Mucosa of descending colon (tissue), 3 donors: ENCODE measurements at regions not wholly inside any gene's neighbourhood (a gene's known extent, or its start where the extent isn't known, plus 50 kb on each side); places are given as distances from the start of the nearest gene placed in this dataset.
"Not testable (repeated sequence)": the region's sequence is repeated elsewhere in the genome, so short reads cannot be mapped to it uniquely, and the experiment has no call there.

ENCODE experiments used
- ATAC-seq: fragments of 200-7000 bp; cut with Tn5 transposase; one replicate; pipeline ENCODE4 v1.9.1; 2020; ENCODE audit warnings: mild to moderate bottlenecking, moderate library complexity
- DNase-seq, 3 donors: peaks; one replicate each; pipeline ENCODE4 v3.0.0-alpha.2; 2020
- H3K36me3 ChIP-seq: fragments of 200-600 bp; one replicate; pipeline ENCODE4 v1.8.0; 2021; ENCODE audit warnings: low read depth, mild to moderate bottlenecking
- H3K4me1 ChIP-seq: fragments of 200-600 bp; one replicate; pipeline ENCODE4 v1.8.0; 2021; ENCODE audit warnings: low read depth, mild to moderate bottlenecking
- H3K4me3 ChIP-seq: fragments of 200-600 bp; one replicate; pipeline ENCODE4 v1.8.0; 2021; ENCODE audit warnings: mild to moderate bottlenecking
- H3K9me3 ChIP-seq: fragments of 200-600 bp; one replicate; pipeline ENCODE4 v1.8.0; 2021; ENCODE audit warnings: mild to moderate bottlenecking
- intact Hi-C, 2 donors: fragments of 100-400 bp; cut with DNase I in 1 of 2; cut with micrococcal nuclease in 1 of 2; formaldehyde crosslinking; loops; one replicate each; pipeline versions ENCODE4 v1.11.0 to v1.11.1; 2022; cut with DNase I, micrococcal nuclease
- donor health status: DM: no; HTN: no; CAD: no; lungs with moderate emphysema.
- donor health status: DM: no; HTN: no; CAD: no.
- donor health status: DM: no; HTN: yes; CAD: no.

DNA sequence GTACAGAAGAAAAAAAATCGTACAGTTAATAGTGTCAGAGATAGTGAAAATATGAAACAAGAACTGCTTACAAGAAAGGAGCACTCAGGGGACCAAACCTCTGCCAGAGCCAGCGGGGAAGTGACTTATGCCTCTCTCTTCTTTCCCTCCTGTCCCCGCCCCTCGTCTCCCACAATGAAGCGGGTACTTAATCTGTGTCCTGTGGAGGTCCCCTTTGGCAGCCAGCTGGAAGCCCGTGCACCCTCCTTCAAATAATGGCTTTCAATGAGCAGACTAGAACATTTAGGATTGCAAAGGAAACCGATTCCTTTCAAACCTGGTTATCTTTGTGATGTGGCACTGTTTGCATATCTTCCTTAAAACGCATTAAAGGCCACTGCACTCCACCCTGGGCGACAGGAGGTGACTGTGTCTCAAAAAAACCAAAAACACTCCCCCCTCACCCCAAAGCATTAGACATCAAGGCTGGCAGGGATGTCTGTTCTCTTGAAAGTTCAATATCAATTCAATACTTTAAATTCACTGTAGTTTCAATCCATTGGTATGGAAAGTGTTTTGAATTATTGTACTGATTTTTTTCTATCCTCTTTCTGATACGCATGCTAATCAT is 51.7 kb downstream of the PPIAL4C start:
- H3K36me3 ChIP-seq, H3K4me3 ChIP-seq, H3K4me1 ChIP-seq, ATAC-seq, intact Hi-C loops, H3K9me3 ChIP-seq: not testable (repeated sequence)
- peak in 1 of 3 donors; percentile 45 for DNase-seq

DNA sequence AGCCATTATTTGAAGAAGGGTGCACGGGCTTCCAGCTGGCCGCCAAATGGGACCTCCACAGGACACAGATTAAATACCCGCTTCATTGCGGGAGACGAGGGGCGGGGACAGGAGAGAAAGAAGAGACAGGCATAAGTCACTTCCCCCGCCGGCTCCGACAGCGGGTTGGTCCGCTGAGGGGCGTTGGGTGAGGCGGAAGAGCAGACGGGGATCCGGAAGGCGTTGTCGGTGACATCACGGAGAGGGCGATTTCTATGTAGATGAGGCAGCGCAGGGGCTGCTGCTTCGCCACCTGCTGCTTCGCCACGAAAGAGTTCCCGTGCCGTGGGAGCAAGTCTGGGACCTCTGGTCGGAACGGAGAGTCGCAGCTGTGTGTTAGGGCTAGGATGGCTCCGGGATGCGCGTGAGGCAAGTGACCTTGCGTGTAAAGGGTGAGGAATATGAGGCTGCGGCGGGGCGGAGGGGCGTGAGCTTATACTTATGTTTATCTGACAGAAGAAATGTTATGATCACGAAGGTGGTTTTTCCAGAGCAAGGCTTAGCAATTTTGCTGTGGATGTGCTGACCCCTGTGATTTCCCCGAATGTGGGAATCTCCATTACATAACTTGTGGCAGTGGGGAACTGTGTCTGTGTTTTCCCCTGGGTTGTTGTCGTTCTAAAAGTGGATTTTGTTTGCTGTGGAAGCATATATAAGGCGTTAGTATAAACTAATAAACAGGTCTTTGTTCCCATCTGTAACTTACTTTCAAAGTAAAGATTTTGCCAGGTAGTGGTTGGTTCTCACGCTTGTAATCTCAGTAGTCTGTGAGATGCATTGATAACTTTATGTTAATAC is 52.9 kb downstream of the PPIAL4C start:
- DNase-seq (peak; percentile 93 to 97 (median 94)), ATAC-seq (peak; percentile 92)
- H3K4me1 ChIP-seq, H3K36me3 ChIP-seq, H3K9me3 ChIP-seq, intact Hi-C loops: not testable (repeated sequence)
- H3K4me3 ChIP-seq: peak overlapping the region; percentile 28

DNA sequence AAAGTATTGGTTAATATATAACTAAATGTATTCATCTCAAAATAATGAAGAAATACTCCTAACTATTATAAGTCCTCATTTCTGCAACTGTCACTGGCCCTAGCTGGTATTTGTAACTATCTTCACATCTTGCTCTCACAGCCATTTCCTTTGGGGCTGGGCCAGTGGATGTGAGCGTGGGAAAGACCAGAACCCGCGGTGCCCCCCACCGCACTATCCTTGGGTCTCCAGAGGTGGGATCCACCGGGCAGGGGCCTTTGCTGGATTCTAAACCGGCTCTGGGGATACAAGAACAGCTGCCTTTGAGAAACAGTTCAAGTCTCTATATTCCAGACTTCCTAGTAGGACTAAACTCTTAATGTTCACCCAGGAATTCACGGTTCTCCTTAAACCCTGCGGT is 54.8 kb downstream of the PPIAL4C start:
- intact Hi-C loops, H3K36me3 ChIP-seq, ATAC-seq: not testable (repeated sequence)

DNA sequence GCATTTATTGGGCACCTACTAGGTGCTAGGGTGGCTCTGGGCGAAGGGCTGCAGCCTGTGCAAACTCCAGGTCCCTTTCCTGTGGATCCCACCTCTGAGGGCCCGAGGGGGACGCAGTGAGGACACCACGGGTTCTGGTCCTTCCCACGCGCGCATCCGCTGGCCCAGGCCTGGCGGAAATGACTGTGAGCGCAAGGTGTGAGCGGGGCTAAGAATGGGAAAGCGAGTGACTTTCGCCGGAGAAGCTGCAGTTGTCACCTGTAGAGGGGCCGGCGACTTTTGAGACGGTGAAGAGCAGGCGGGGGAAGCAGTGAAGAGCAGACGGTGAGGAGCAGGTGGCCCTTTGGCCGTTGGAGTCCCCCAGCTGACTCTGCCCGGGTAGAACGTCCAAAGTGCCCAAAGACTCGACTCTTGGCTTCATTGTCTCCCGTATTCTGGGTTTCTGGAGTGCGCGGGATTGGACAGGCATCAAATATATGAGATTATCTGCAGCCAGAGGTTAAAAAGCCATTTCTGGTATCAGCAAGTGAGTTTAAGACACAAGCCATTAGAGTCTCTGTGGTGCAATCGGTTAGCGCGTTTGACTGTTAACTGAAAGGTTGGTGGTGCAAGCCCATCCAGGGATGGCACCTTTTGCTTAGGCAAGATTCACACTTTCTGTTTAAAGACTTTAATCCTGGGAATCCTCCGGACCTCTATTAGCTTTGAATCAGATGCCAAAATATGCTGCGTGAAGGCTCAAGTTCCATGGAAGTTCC is 55.4 kb downstream of the PPIAL4C start:
- H3K4me3 ChIP-seq, H3K4me1 ChIP-seq, intact Hi-C loops, H3K36me3 ChIP-seq, H3K9me3 ChIP-seq, ATAC-seq: not testable (repeated sequence)
- peak in 1 of 3 donors; percentile 55 for DNase-seq

More for the DNA sequence above, 54.8 kb downstream of the PPIAL4C start:
- DNase-seq, H3K4me3 ChIP-seq, H3K4me1 ChIP-seq, H3K9me3 ChIP-seq: not testable (repeated sequence)

DNA sequence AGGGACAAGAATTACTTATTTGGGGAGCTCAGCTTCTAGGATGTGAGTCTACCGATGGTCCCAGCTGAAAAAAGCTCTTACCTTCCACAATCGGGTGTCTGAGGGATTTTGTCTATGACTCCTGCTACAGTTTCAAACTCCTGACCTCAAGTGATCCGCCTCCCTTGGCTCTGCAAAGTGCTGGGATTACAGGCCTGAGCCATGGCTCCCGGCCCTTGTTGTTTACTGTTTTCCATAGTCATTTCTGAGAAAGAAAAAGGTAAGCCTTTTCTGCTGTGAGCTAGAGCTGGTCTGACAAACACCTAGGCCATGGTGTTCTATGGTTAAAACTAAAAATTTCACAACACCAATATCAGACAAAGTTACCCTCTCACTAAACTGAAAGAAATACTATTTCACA is 57.5 kb downstream of the PPIAL4C start:
- DNase-seq, H3K36me3 ChIP-seq, H3K9me3 ChIP-seq, H3K4me3 ChIP-seq, ATAC-seq, H3K4me1 ChIP-seq, intact Hi-C loops: not testable (repeated sequence)

DNA sequence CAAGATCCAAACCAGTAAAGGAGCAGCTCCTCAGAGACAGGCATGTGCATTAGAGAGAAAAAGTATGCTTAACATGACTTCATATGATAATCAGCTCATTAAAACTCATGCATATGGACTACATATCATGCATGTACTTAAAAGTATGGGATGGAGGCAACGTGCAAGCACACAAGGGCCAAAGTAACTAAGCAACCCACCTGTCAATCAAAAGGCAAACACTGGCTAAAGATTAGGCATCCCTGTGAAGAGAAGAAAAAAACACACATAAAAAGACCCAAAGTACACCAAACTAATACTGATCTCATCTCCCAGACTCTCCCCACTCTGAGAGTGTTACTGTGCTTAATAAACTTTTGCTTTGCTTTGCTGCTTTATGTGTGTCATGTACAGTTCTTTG is 61.2 kb downstream of the PPIAL4C start:
- H3K4me3 ChIP-seq, ATAC-seq, intact Hi-C loops: not testable (repeated sequence)

DNA sequence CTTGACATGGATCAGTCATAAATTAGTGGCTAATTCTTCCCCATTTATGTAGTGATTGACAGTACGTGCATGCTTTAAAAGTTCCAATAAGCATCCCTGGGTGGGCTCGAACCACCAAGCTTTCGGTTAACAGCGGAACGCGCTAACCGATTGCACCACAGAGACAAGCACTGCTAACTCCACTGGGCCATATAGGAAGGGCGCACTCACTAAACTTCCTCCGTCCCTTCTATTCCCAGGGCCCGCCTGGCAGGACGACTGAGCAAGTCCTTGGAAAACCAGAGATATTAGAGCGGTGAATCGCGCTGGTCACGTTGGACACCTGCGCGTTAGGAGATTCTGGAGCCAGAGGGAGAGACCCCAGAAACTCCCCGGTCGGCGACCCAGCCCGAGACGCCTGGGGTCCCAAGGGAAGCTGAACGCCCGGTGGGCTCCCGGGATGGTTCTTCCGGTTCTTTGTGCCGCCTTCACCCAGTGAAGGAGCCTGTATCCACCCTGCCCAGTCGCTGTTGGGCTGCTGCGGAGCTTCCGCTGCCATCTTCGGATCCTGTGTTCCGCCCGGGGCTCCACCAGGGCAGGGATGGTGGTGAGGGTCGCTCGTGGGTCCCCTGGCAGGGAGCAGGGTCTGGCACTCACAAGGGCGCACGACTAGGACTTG is 62.8 kb downstream of the PPIAL4C start:
- H3K9me3 ChIP-seq, intact Hi-C loops, H3K4me1 ChIP-seq, H3K36me3 ChIP-seq, H3K4me3 ChIP-seq: not testable (repeated sequence)
- ATAC-seq (peak; percentile 89), DNase-seq (peak; percentile 44 to 67 (median 49))

More for the DNA sequence above, 61.2 kb downstream of the PPIAL4C start:
- not testable (repeated sequence) for H3K9me3 ChIP-seq, H3K36me3 ChIP-seq, DNase-seq, H3K4me1 ChIP-seq

DNA sequence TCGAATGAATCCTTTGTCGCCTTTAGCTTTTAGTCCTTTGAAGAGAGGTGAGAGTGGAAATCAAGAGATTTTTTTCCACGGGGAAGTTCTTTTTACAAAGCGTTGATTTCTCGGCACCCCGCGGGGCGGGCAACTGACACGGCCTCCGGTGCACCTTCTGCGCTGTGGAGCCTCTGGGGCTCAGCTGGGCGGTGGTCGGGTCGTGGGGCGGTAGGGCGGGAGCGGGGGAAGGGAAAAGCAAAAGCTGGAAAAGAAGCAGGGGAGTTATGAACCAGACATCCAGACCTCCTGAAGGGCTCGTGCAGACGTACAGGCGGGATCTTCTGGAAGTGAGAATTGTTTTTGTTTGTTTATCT is 63.3 kb downstream of the PPIAL4C start:
- intact Hi-C loops, H3K9me3 ChIP-seq, H3K4me3 ChIP-seq, H3K4me1 ChIP-seq, H3K36me3 ChIP-seq: not testable (repeated sequence)
- DNase-seq (peak; percentile 33 to 65 (median 58)), ATAC-seq (peak; percentile 64)

DNA sequence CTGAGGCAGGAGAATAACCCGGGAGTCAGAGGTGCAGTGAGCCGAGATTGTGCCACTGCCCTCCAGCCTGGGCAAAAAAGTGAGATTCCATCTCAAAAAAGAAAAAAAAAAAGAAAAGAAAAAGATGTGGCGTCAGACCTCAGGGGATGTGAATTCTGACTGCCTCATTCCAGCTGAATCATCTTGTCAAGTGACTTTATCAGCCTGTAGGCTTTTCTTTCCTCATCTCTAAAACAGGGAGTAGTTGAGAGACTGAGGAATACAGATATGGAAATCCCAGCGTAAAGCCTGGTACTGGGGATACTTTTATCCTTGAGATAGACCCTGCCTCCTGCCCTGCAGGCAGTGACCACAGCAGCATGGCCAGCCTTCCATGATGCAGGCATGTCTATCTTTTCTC is 74.1 kb downstream of the PPIAL4C start:
- H3K4me3 ChIP-seq, H3K9me3 ChIP-seq, DNase-seq, intact Hi-C loops, H3K4me1 ChIP-seq, ATAC-seq, H3K36me3 ChIP-seq: not testable (repeated sequence)

DNA sequence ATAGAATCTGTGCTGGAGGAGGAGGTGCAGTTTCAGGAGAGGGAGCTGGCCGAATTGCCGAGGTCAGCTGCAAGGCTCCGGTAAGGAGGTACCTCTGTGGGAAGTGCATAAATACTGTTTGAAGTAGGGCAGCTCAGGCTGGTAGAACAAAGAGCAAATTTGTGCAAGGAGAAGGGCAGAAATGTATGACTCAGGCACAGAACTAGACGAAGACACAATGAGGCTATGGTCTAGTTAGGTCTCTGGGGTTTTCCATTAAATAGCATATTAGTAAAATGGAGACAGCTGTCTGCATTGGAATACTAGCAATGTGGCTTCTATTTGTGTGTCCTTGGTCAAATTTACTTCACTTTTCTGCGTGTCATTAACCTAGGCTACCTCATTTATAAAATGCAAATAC is 74.5 kb downstream of the PPIAL4C start:
- intact Hi-C loops, H3K4me1 ChIP-seq, H3K9me3 ChIP-seq, H3K4me3 ChIP-seq, DNase-seq, ATAC-seq, H3K36me3 ChIP-seq: not testable (repeated sequence)

DNA sequence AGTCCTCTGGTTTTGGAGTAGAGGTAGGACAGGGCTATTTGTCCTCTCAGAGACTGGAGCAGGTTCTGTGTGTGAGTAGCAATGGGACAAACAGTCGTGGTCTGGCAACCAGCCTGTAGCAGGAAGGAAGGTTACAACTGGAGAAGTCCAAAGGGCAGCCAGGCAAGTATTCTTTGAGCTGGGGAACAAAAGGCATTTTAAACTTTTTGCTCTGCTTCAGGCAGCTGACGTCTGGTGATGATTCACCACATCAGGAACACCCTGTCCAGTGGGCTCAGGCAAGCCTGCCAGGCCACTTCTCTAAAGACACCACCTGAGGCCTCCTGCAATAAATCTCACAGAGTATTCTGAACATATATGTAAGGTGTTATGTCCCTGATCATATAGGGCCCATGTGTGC is 81.0 kb downstream of the PPIAL4C start:
- H3K4me1 ChIP-seq, H3K36me3 ChIP-seq, intact Hi-C loops, H3K9me3 ChIP-seq, H3K4me3 ChIP-seq: not testable (repeated sequence)
- ATAC-seq (peak; percentile 99), DNase-seq (peak in 2 of 3 donors; percentile 32 to 33)

DNA sequence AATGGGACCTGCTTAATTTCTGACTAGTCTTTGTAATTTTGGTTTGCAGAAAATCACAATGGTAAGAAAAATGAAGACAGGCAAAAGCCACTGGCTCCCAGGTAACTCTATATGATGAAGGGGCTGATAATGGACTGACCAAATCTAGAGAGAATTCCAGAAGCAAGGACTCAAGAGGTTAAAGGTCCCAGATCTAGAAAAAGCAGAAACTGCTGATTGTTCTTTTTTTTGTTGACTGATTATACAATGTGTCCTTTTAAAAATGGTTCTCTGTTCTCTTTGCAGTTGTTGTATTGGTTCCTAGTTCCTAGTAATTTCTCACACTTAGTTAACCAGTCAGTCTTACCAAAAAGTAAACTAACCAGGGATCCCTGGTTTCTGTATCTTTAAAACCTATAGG is 81.4 kb downstream of the PPIAL4C start:
- H3K9me3 ChIP-seq, intact Hi-C loops, ATAC-seq, H3K4me1 ChIP-seq, H3K4me3 ChIP-seq, DNase-seq, H3K36me3 ChIP-seq: not testable (repeated sequence)

DNA sequence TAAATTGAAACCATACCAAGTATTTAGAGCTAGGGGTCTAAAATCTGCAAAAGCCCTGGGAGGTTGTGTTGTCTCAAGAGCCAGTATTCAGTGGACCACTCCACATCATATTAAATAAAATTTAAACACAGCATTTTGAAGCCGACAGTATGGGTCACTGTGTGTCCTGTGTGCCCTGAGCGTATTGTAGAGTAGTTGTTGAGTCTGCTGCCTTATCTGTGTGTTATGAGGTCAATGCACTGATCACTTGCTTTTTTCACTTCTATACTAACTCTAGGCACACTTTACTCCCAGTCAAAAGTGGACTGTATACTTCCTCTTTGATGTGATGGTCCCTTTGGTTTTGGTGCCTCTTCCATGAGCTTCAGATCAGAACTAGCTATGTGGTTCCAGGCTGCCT is 81.9 kb downstream of the PPIAL4C start:
- H3K9me3 ChIP-seq, DNase-seq, intact Hi-C loops, H3K36me3 ChIP-seq, H3K4me1 ChIP-seq, H3K4me3 ChIP-seq, ATAC-seq: not testable (repeated sequence)
